ENCODE measurements at regions not wholly inside any gene's neighbourhood (a gene's known extent, or its start where the extent isn't known, plus 50 kb on each side); places are given as distances from the start of the nearest gene placed in this dataset.

GRCh38 chr10:2414039-2414438, 653.3 kb upstream of the PFKP start:
- no peak for DNase-seq

- DNase-seq = no peak
These were observed 657.3 kb upstream of the PFKP start for GRCh38 chr10:2410049-2410448.

GRCh38 chr10:2401459-2401858, 664.1 kb upstream of the ADARB2 start:
- no peak for DNase-seq

- DNase-seq = no peak
These were observed 662.2 kb upstream of the ADARB2 start for GRCh38 chr10:2399482-2399881.

GRCh38 chr10:2392145-2392812, 655.0 kb upstream of the ADARB2 start:
- peak in 1 of 2 experiments; percentile 28 for DNase-seq

- DNase-seq = no peak
These were observed 650.3 kb upstream of the ADARB2 start for GRCh38 chr10:2387672-2388071.

- DNase-seq = no peak
These were observed 649.9 kb upstream of the ADARB2 start for GRCh38 chr10:2387261-2387660.

GRCh38 chr10:2380218-2380617, 642.9 kb upstream of the ADARB2 start:
- DNase-seq = no peak

- DNase-seq = no peak
These were observed 629.8 kb upstream of the ADARB2 start for GRCh38 chr10:2367083-2367482.

- DNase-seq = no peak
These were observed 629.1 kb upstream of the ADARB2 start for GRCh38 chr10:2366264-2366931.

GRCh38 chr10:2362331-2362730, 625.0 kb upstream of the ADARB2 start:
- no peak for DNase-seq

GRCh38 chr10:2358586-2358985, 621.3 kb upstream of the ADARB2 start:
- no peak for DNase-seq

- no peak for DNase-seq
These were observed 619.3 kb upstream of the ADARB2 start for GRCh38 chr10:2356670-2357069.

GRCh38 chr10:2351566-2351965, 614.2 kb upstream of the ADARB2 start:
- DNase-seq = no peak

GRCh38 chr10:2342206-2342605, 604.9 kb upstream of the ADARB2 start:
- DNase-seq = no peak

GRCh38 chr10:2340831-2341647, 603.7 kb upstream of the ADARB2 start:
- DNase-seq = no peak

- no peak for DNase-seq
These were observed 598.3 kb upstream of the ADARB2 start for GRCh38 chr10:2335626-2336025.

GRCh38 chr10:2334575-2334974, 597.2 kb upstream of the ADARB2 start:
- no peak for DNase-seq

- DNase-seq = no peak
These were observed 591.8 kb upstream of the ADARB2 start for GRCh38 chr10:2329082-2329481.

- no peak for DNase-seq
These were observed 589.1 kb upstream of the ADARB2 start for GRCh38 chr10:2326411-2326810.

- DNase-seq = peak in 1 of 2 experiments; percentile 12
These were observed 577.7 kb upstream of the ADARB2 start for GRCh38 chr10:2315045-2315485.

GRCh38 chr10:2306081-2306480, 568.8 kb upstream of the ADARB2 start:
- DNase-seq = no peak

- DNase-seq = no peak
These were observed 565.8 kb upstream of the ADARB2 start for GRCh38 chr10:2303169-2303568.

- no peak for DNase-seq
These were observed 563.9 kb upstream of the ADARB2 start for GRCh38 chr10:2301227-2301626.
